IPS-18a (cell line): ENCODE measurements at regions not wholly inside any gene's neighbourhood (a gene's known extent, or its start where the extent isn't known, plus 50 kb on each side); places are given as distances from the start of the nearest gene placed in this dataset.
"Not testable (repeated sequence)": the region's sequence is repeated elsewhere in the genome, so short reads cannot be mapped to it uniquely, and the experiment has no call there.

Experiments used
- H3K27ac ChIP-seq: one replicate; pipeline ENCODE4 v1.5.1; 2013; ENCODE audit warnings: low read length
- H3K27me3 ChIP-seq: one replicate; pipeline ENCODE4 v1.6.1; 2013; ENCODE audit warnings: mild to moderate bottlenecking, low read length; ENCODE audit not compliant: control insufficient read depth, insufficient read depth
- H3K36me3 ChIP-seq: one replicate; pipeline ENCODE4 v1.6.1; 2013; ENCODE audit warnings: low read depth, low read length; ENCODE audit not compliant: control insufficient read depth
- H3K4me1 ChIP-seq: one replicate; pipeline ENCODE4 v1.6.1; 2013; ENCODE audit warnings: low read depth, low read length; ENCODE audit not compliant: control insufficient read depth
- H3K4me3 ChIP-seq: one replicate; pipeline ENCODE4 v1.5.1; 2013; ENCODE audit warnings: low read length
- H3K9ac ChIP-seq: one replicate; pipeline ENCODE4 v1.6.1; 2013; ENCODE audit warnings: mild to moderate bottlenecking, low read length, moderate library complexity
- H3K9me3 ChIP-seq: one replicate; pipeline ENCODE4 v1.6.1; 2013; ENCODE audit warnings: low read depth, low read length; ENCODE audit not compliant: control insufficient read depth

DNA sequence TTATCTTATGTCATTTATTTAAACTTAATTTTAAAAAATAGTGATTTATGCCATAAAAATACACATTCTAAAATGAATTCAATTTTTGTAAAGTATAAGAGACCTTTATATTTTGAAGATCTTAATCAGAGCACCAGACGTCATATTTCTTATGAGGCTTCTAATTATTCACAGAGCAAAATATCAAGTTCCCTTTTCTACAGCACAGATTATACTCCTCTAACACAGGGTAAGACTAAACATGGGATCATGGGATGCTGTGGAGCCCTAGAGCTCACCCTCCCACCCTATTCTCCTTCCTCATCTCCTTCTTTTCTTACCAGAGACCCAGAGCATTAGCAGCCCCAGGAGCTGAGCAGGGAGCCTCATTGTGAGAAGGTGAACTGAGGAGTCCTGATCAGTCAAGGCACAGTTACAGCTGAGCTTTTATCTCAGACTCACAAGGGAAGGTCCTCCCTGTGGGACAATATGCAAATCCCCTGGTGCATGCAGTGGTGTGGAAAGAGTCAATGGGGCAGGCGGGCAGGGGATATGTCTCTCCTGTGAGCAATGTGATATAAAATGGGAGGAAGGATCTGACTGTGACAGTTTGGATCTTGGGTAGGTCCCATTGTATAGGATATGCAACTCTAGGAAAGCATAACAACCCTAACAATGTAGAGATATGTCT is 530.7 kb downstream of the RPIA start:
- H3K9me3 ChIP-seq, H3K9ac ChIP-seq, H3K4me1 ChIP-seq, H3K4me3 ChIP-seq, H3K27me3 ChIP-seq, H3K27ac ChIP-seq, H3K36me3 ChIP-seq: not testable (repeated sequence)

DNA sequence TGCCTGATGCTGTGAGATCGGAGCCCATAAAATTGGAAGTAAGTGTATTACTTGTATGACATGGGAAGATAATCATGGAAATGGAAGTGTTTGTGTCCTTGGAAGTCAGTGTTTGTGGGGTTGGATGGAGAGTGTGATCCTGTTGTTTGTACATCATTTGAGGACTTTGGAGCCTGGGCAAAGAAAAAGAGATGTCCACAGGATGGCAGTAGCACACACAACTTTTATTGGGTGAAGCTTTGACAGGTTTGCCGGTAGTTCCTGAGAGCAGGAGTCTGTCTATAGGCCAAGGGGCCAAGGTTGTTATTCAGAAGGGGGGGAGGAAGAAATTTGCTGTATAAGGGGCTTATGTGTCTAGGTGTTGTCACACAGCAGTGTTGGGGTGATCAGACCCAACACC is 533.3 kb downstream of the RPIA start:
- not testable (repeated sequence) for H3K36me3 ChIP-seq, H3K27me3 ChIP-seq, H3K4me1 ChIP-seq, H3K27ac ChIP-seq, H3K4me3 ChIP-seq, H3K9me3 ChIP-seq, H3K9ac ChIP-seq

DNA sequence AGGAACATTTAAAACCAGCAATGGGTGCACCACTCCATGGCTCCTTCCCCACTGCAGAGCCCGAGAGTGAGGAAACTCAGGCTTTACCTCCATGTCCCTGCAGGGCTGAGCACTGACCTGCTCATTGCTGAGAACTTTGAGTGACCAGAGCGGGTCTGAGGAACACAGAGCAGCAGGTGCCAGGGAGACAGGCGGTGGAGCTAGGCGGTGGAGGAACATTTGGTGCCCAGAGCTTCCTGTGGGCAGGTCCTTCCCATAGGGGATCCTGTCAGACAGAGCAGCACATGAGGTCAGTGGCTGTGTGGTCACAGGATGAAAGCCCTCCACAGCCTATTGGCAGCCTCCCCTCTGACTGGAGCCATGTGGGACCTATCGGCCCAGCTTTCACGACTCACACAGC is 538.5 kb downstream of the RPIA start:
- H3K4me1 ChIP-seq, H3K9me3 ChIP-seq, H3K27ac ChIP-seq, H3K27me3 ChIP-seq, H3K9ac ChIP-seq, H3K4me3 ChIP-seq, H3K36me3 ChIP-seq: not testable (repeated sequence)

DNA sequence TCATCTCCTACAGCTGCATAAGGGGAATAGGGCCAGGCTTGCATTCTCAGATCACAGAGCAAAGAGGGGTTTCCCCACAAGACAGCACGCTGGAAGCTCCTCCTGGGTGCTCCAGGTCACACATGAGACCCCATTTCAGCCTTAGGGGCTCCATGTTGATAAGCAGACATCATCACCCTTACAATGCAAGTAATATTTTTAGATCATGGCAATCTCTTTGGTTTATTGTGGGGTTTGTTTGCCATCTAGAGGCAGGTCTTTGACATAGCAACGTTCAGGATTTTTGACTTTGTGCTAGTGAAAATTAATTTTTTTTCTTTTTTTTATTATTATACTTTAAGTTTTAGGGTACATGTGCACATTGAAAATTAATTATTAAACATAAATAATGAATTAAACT is 539.8 kb downstream of the RPIA start:
- not testable (repeated sequence) for H3K9me3 ChIP-seq, H3K4me3 ChIP-seq

DNA sequence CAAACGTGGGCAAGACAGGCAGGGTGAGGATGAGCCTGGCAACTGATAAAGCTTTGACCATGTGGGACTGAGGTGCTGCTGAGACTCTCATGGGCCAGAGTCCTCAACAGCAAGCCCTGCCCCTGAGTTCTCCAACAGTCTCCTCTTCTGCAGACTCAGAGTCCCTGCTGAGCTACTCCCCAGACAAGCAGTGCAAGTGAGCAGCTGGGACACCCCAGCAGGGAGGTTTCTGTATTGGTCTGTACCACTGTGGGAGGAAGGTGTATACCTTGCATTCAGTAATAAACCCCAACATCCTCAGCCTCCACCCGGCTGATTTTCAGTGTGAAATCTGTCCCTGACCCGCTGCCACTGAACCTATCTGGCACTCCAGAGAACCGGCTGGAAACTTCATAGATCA is 542.5 kb downstream of the RPIA start:
- H3K27me3 ChIP-seq, H3K36me3 ChIP-seq, H3K4me3 ChIP-seq, H3K4me1 ChIP-seq, H3K9ac ChIP-seq, H3K27ac ChIP-seq, H3K9me3 ChIP-seq: not testable (repeated sequence)

More for the DNA sequence above, 539.8 kb downstream of the RPIA start:
- not testable (repeated sequence) for H3K27ac ChIP-seq, H3K36me3 ChIP-seq, H3K27me3 ChIP-seq, H3K9ac ChIP-seq, H3K4me1 ChIP-seq

DNA sequence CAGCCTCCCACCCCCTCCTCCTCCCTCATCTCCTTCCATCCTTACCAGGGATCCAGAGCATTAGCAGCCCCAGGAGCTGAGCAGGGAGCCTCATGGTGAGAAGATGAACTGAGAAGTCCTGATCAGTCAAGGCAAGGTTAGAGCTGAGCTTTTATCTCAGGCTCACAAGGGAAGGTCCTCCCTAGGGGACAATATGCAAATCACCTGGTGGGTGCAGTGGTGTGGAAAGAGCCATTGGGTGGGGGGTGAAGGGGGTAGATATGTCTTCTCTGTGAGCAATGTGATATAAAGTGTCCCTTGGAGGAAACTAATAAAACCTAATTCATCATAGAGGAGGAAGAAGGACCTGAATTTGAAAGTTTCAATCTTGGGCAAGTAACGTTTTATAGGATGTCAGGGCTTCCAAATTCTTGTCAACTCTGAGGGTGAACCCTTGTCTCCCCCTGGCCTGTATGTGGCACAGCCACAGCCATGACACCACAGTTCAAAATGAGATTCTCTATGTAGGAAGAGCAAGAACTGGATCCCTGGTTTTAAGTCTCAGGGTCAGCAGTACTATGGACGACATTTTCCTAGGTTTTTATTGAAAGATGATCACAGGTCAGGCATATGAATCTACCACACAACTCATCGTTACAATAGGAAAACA is 543.5 kb downstream of the RPIA start:
- H3K27me3 ChIP-seq, H3K36me3 ChIP-seq, H3K4me1 ChIP-seq, H3K9me3 ChIP-seq, H3K4me3 ChIP-seq, H3K9ac ChIP-seq, H3K27ac ChIP-seq: not testable (repeated sequence)

DNA sequence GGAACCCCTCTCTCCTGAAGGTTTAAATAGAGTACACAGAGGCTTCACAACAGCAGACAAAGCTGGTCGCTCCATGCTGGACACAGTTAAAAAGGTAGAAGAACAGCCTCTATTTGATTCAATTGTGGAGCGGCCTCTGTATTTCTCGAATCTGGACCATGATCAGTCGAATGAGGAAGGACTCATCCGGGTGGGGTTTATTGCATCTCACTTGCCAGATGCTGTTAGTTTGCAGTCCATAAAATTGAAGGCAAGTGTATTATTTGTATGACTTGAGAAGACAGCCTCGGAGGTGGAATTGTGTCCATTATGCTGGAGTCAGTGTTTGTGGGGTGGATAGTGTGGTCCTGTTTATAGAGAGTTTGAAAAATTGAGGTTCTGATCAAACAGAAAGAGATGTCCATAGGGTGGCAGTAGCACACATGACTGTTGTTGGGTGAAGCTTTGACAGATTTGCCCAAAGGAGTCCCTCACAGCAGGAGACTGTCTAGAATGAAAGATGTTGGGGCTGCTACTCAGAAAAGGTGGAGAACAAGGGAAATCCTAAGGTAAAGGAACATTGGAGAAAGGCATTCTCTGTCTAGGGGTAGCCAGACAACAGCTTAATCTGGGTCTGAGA is 545.5 kb downstream of the RPIA start:
- H3K27me3 ChIP-seq, H3K9ac ChIP-seq, H3K36me3 ChIP-seq, H3K27ac ChIP-seq, H3K4me3 ChIP-seq, H3K9me3 ChIP-seq, H3K4me1 ChIP-seq: not testable (repeated sequence)

DNA sequence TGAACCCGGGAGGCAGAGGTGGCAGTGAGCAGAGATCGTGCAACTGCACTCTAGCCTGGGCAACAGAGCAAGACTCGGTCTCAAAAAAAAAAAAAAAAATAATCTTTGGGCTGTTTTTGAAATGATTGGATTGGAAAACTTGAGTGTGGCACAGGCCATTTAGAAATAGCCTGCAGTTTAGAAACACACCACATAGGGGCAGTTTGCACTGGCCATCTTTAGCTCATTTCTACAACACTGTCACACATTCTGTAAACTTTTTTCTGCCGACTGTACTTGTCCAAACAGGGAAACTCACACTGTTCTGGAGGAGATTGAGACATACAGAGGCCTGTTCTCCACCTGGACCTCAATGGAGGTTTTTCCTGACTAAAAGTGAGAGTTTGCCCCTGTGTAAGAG is 546.3 kb downstream of the RPIA start:
- H3K9me3 ChIP-seq, H3K4me1 ChIP-seq, H3K36me3 ChIP-seq: not testable (repeated sequence)

DNA sequence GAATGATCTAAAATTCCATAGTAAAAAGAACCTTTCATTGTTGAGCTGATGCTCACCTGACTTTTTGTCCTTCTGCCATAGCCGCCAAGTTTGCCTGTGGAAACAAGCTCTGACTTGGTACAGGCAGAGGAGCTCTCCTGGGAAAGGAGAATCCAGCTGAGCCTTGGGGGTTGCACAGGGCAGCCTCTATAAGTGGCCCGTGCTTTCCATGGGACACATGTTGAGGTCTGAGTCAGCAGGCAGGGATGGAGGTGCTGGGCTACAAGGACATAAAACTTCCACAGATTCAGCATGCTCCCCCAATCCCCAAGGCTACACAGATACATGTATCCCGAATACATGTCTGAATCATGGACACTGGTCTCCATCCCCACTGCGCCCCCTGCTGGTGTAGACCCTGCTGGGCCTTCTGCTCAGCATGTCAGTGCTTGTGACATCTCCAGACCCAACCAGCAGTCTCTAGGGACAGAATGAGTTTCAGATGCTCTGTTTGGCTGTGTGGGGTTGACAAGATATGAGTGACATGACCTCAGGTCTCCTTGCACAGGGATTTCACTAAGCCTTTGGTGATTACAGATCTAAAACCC is 551.7 kb downstream of the RPIA start:
- H3K36me3 ChIP-seq, H3K9me3 ChIP-seq, H3K27ac ChIP-seq, H3K9ac ChIP-seq, H3K27me3 ChIP-seq, H3K4me3 ChIP-seq, H3K4me1 ChIP-seq: not testable (repeated sequence)

More for the DNA sequence above, 546.3 kb downstream of the RPIA start:
- not testable (repeated sequence) for H3K4me3 ChIP-seq, H3K27me3 ChIP-seq, H3K9ac ChIP-seq, H3K27ac ChIP-seq

DNA sequence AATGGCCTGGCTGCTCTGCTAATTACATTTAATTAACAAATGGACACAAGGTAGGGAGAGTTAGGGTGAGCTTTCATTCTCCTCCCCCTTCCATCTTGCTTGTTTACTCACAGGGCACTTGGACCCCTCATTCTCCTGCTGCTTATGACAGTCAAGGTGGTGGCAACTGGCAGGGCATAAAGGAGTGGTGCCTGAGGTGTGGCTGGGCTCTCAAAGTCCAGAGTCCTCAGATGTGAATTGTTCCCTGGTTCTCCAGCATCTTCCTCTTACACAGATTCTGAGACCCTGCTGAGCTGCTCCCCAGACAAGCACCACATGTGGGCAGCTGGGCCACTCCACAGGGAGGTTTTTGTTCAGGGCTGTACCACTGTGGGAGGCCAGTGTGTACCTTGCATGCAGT is 552.9 kb downstream of the RPIA start:
- not testable (repeated sequence) for H3K4me1 ChIP-seq, H3K27me3 ChIP-seq, H3K4me3 ChIP-seq, H3K36me3 ChIP-seq, H3K9me3 ChIP-seq, H3K27ac ChIP-seq, H3K9ac ChIP-seq

DNA sequence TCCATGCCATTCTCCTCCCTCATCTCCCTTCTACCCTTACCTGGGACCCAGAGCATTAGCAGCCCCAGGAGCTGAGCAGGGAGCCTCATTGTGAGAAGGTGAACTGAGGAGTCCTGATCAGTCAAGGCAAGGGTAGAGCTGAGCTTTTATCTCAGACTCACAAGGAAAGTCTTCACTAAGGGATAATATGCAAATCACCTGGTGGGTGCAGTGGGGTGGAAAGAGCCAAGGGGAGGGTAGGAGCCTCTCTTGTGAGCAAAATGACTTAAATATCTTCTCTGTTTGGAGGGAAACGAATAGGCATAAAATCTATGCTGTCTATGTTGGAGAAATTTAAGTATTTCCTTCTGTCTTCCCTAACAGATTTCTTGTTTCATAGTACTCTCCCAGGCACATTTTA is 554.0 kb downstream of the RPIA start:
- not testable (repeated sequence) for H3K9me3 ChIP-seq, H3K36me3 ChIP-seq, H3K9ac ChIP-seq, H3K4me1 ChIP-seq, H3K27me3 ChIP-seq, H3K4me3 ChIP-seq, H3K27ac ChIP-seq

DNA sequence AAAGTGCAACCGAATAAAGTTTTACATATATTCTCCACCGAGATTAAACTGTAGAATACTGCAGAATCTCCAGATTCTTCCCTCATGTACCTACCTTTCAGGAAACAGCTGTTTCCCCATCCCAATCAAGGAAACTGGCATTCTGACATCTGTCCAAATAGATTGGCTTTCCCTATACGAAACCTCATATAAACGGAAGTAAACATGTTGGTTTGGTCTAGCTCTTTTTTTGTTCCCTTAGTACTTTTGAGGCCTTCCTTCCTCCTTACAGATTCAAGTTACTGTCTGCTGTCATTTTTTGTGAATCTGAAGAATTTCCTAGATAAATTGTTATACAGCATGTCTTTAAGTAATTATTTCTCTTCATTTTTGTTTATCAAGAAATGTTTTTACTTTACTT is 554.6 kb downstream of the RPIA start:
- H3K9ac ChIP-seq, H3K4me1 ChIP-seq, H3K27ac ChIP-seq, H3K36me3 ChIP-seq, H3K27me3 ChIP-seq, H3K4me3 ChIP-seq, H3K9me3 ChIP-seq: not testable (repeated sequence)
